GM23248 (cell line): ENCODE measurements at regions not wholly inside any gene's neighbourhood (a gene's known extent, or its start where the extent isn't known, plus 50 kb on each side); places are given as distances from the start of the nearest gene placed in this dataset.

ENCODE experiments used
- DNase-seq: peaks from one replicate; pipeline ENCODE4 v3.0.0-alpha.2; 2015
- H2AFZ ChIP-seq: fragments of 200-600 bp; sonication (generic); 2 replicates; pipeline ENCODE4 v1.6.1; 2016; ENCODE audit warnings: antibody characterized with exemption
- H3F3A ChIP-seq: fragments of 200-600 bp; sonication (generic); 2 replicates; pipeline ENCODE4 v1.6.1; 2016; ENCODE audit warnings: mild to moderate bottlenecking, antibody characterized with exemption, mixed run types; ENCODE audit not compliant: insufficient read depth
- H3K27ac ChIP-seq: fragments of 200-600 bp; sonication (generic); 2 replicates; pipeline ENCODE4 v1.5.1; 2016; ENCODE audit warnings: mild to moderate bottlenecking
- H3K27me3 ChIP-seq: fragments of 200-600 bp; sonication (generic); replicated peaks from 2 replicates; pipeline ENCODE4 v1.6.1; 2016; ENCODE audit warnings: mild to moderate bottlenecking; ENCODE audit not compliant: insufficient read depth
- H3K36me3 ChIP-seq: fragments of 200-600 bp; sonication (generic); 2 replicates; pipeline ENCODE4 v1.6.1; 2016; ENCODE audit warnings: low read depth, mild to moderate bottlenecking
- H3K4me1 ChIP-seq: fragments of 200-600 bp; sonication (generic); 2 replicates; pipeline ENCODE4 v1.6.1; 2016; ENCODE audit warnings: mild to moderate bottlenecking; ENCODE audit not compliant: insufficient read depth
- H3K4me2 ChIP-seq: fragments of 200-600 bp; sonication (generic); one replicate; pipeline ENCODE4 v1.6.1; 2016; ENCODE audit warnings: mild to moderate bottlenecking; ENCODE audit not compliant: unreplicated experiment
- H3K4me3 ChIP-seq: fragments of 200-600 bp; sonication (generic); 2 replicates; pipeline ENCODE4 v1.5.1; 2016; ENCODE audit warnings: mild to moderate bottlenecking
- H3K79me2 ChIP-seq: fragments of 200-600 bp; sonication (generic); 2 replicates; pipeline ENCODE4 v1.6.1; 2016; ENCODE audit warnings: mild to moderate bottlenecking; ENCODE audit not compliant: insufficient read depth
- H3K9ac ChIP-seq: fragments of 200-600 bp; sonication (generic); 2 replicates; pipeline ENCODE4 v1.6.1; 2016; ENCODE audit warnings: mild to moderate bottlenecking
- H3K9me2 ChIP-seq: fragments of 200-600 bp; sonication (generic); 2 replicates; pipeline ENCODE4 v1.6.1; 2016; ENCODE audit warnings: mixed run types, mild to moderate bottlenecking, moderate library complexity; ENCODE audit not compliant: insufficient read depth
- H3K9me3 ChIP-seq: fragments of 200-600 bp; sonication (generic); one replicate; pipeline ENCODE4 v1.6.1; 2017; ENCODE audit warnings: low read depth
- H4K20me1 ChIP-seq: fragments of 200-600 bp; sonication (generic); 2 replicates; pipeline ENCODE4 v1.6.0; 2016; ENCODE audit not compliant: insufficient read depth
- EZH2 ChIP-seq: fragments of 200-600 bp; sonication (generic); IDR thresholded peaks from 2 replicates; pipeline ENCODE4 v1.6.1; 2018; ENCODE audit warnings: antibody characterized with exemption, mild to moderate bottlenecking; ENCODE audit not compliant: insufficient read depth, poor library complexity, severe bottlenecking
- EZH2phosphoT487 ChIP-seq: fragments of 200-600 bp; sonication (generic); IDR thresholded peaks from 2 replicates; pipeline ENCODE4 v1.6.1; 2018; ENCODE audit warnings: antibody characterized with exemption, moderate library complexity, mild to moderate bottlenecking, low read depth; ENCODE audit not compliant: insufficient read depth
- WGBS, 2 experiments: methylation state at CpG; one replicate each; pipeline ENCODE4 v1.1.6; 2015 to 2017; ENCODE audit warnings: low lambda C conversion rate in 2 of 2, low coverage in 1 of 2; ENCODE audit errors: missing lambda C conversion rate in 2 of 2; 5-methylcytosine and 5-hydroxymethylcytosine counted together
- in situ Hi-C: fragments of 300-500 bp; cut with MboI; formaldehyde crosslinking; loops from 2 replicates; pipeline ENCODE4 v1.15.0; 2020

GRCh38 chr6:26164120-26164505 is 76.9 kb downstream of the HFE start:
- Histone ChIP-seq H3K27ac (no peak overlapping the region), H3K27me3 (no peaks in the 10 kb centered on the region), H3K79me2 (peaks cover 38% of the 10 kb centered on the region), H3K4me3 (no peak overlapping the region), H3K9me2 (no peaks in the 10 kb centered on the region), H3K9me3 (no peaks in the 10 kb centered on the region), H3K36me3 (no peaks in the 10 kb centered on the region), H4K20me1 (no peaks in the 10 kb centered on the region), H3K9ac (no peak overlapping the region), H3F3A (peaks cover 11% of the 10 kb centered on the region; the same call in 1 of the 2 replicates), H3K4me2 (no peak overlapping the region), H3K4me1 (peaks cover 5% of the 10 kb centered on the region; the same call in 1 of the 2 replicates), H2AFZ (no peak overlapping the region)
- in situ Hi-C loops, result no loop called here
- TF ChIP-seq EZH2phosphoT487, result no peak
- no peak for TF ChIP-seq EZH2
- no peak for DNase-seq
- WGBS, 2 experiments, result 85 to 100% methylated on average over 1 of the region's 1 CpG

DNA sequence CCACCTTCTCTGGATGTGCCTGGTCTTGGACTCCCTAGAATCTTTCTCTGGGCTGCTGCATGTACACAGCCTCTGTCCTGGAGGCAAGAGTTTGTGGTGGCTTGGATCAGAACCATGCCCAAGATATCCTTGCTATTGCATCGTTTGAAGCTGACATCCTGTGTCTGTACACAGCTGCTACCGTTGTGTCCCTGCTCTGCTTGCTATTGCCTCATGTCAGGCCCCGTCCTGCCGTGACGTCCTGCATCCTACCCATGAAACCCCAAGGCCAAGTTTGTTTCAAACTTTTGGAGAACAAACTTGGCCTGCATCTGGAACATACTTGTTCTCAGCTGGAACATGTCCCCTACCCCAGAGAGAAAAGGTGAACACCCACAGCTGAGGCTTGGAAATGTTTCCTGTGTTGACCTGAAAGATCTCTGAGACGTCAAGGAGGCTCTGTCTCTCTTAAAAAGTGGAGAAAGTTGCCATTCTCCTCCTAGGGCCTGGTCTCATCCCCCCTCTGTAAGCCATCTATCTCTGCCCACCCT is 78.1 kb downstream of the HFE start:
- Histone ChIP-seq H3K4me3 (no peak overlapping the region), H3K4me1 (no peaks in the 10 kb centered on the region), H3K9me3 (no peaks in the 10 kb centered on the region), H3K36me3 (no peaks in the 10 kb centered on the region), H3F3A (no peaks in the 10 kb centered on the region), H3K4me2 (no peak overlapping the region), H3K9ac (no peak overlapping the region), H2AFZ (no peak overlapping the region), H3K9me2 (no peaks in the 10 kb centered on the region), H3K27me3 (no peaks in the 10 kb centered on the region), H3K27ac (no peak overlapping the region), H4K20me1 (no peaks in the 10 kb centered on the region), H3K79me2 (peaks cover 26% of the 10 kb centered on the region)
- WGBS, 2 experiments, result 91 to 94% methylated on average over 6 of the region's 6 CpGs
- in situ Hi-C loops, result no loop called here
- TF ChIP-seq EZH2phosphoT487 (no peak), EZH2 (no peak)
- DNase-seq, result no peak

DNA sequence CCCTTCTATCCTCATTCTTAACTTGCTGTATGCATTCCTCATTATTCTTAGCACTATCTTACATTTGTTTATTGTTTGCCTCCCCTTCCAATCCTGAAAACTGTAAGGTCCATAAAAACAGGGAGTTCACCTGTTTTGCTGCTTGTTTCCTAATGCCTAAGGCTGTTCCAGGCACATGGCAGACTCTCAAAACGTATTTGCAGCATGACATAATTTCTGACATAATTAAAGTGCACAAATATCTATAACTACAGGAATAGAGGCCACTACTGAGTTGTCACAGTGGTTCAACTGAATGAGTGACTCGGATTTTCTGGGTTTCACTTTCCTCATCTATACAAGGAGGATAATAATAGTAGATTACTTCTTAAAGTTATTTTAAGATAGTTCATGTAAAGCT is 83.0 kb downstream of the HFE start:
- H3K9ac ChIP-seq, result no peak overlapping the region
- H3F3A ChIP-seq, result peaks cover 17% of the 10 kb centered on the region
- H3K27ac ChIP-seq, result no peak overlapping the region
- no peak overlapping the region for H3K4me2 ChIP-seq
- H3K4me3 ChIP-seq, result no peak overlapping the region
- H3K27me3 ChIP-seq, result no peaks in the 10 kb centered on the region
- H3K79me2 ChIP-seq, result peaks cover 13% of the 10 kb centered on the region; the same call in 1 of the 2 replicates
- no peaks in the 10 kb centered on the region for H3K9me3 ChIP-seq
- H4K20me1 ChIP-seq, result no peaks in the 10 kb centered on the region
- peak; percentile 17 for DNase-seq
- WGBS, 2 experiments, result 87 to 94% methylated on average over 2 of the region's 2 CpGs
- H3K4me1 ChIP-seq, result peaks cover 15% of the 10 kb centered on the region; the same call in 1 of the 2 replicates
- in situ Hi-C loops, result no loop called here
- no peaks in the 10 kb centered on the region for H3K36me3 ChIP-seq
- H2AFZ ChIP-seq, result 0 out of 2 replicates have a peak overlapping the region, but pooled peaks have one; percentile 88
- no peaks in the 10 kb centered on the region for H3K9me2 ChIP-seq
- TF ChIP-seq EZH2phosphoT487 (no peak), EZH2 (no peak)

DNA sequence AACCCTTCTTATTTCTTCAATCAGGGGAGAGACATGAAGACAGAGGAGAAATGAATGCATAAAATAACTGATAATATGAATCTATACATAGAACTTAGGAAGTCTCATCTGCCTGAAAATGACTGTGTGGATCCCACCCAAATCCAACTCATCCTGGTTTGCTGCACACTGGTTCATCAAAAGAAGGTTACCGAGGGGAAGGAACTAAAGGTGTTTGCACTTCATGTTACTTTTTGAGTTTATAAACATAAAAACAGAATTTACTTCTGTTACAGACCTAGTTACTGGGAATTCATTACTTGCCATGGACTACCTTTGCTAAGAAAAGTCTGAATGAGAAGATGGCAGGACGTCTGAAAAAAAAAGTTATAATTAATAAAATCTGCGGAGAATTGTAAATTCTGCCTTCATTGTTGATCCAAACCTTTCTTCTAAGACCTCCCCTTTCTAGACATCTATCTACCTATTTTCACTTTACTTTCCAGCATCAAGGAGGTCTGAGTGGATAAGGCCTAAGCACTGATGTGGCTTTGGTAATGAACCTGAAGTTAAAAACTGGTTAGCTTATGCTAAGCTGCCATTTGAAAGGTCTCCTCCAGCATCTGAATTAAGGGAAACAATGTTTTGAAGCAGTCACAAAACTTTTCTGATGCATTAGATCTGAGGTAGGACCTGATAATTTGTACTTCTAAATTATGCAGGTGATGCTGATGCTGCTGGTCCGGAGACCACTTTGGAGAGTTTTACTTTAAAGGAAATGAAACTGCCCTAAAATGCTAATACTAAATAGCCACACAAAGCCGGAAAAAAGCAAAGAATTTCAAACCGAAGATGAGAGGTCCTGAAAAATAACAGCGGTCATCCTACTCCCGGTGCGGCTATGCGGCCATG is 84.0 kb downstream of the HFE start:
- H3K4me3 ChIP-seq, result peak overlapping the region; percentile 89
- H3K27me3 ChIP-seq, result no peaks in the 10 kb centered on the region
- no peaks in the 10 kb centered on the region for H4K20me1 ChIP-seq
- H3K4me2 ChIP-seq, result peak overlapping the region; percentile 85
- peak overlapping the region; percentile 95 for H3K9ac ChIP-seq
- peaks cover 17% of the 10 kb centered on the region for H3F3A ChIP-seq
- H3K4me1 ChIP-seq, result peaks cover 15% of the 10 kb centered on the region; the same call in 1 of the 2 replicates
- peaks cover 14% of the 10 kb centered on the region; the same call in 1 of the 2 replicates for H3K79me2 ChIP-seq
- peak overlapping the region; percentile 96 for H3K27ac ChIP-seq
- no peaks in the 10 kb centered on the region for H3K9me2 ChIP-seq
- peak; percentile 26 for DNase-seq
- in situ Hi-C loops, result no loop called here
- H3K9me3 ChIP-seq, result no peaks in the 10 kb centered on the region
- no peaks in the 10 kb centered on the region for H3K36me3 ChIP-seq
- 22% methylated on average over 10 of the region's 10 CpGs for WGBS, 2 experiments
- H2AFZ ChIP-seq, result peak overlapping the region; percentile 88
- TF ChIP-seq EZH2phosphoT487, result no peak
- TF ChIP-seq EZH2, result no peak
